Common myeloid progenitor, CD34-positive (primary cell): ENCODE measurements at regions not wholly inside any gene's neighbourhood (a gene's known extent, or its start where the extent isn't known, plus 50 kb on each side); places are given as distances from the start of the nearest gene placed in this dataset.

Experiments used
- CTCF ChIA-PET: fragments of 350-600 bp; sonication (Branson Sonifier 250); formaldehyde crosslinking; loops from one replicate; lab custom pipeline; 2021; ENCODE audit warnings: antibody characterized with exemption; lab: Charles Lee
- POLR2A ChIA-PET: fragments of 350-600 bp; sonication (Branson Sonifier 250); formaldehyde crosslinking; loops from one replicate; lab custom pipeline; 2021; ENCODE audit warnings: antibody characterized with exemption; lab: Charles Lee
- DNase-seq, 3 donors: peaks; one replicate each; pipeline versions ENCODE4 v3.0.0 to v3.0.0-alpha.2; 2013
- H3K27ac ChIP-seq, 2 experiments: 1 replicate in 1 of 2; 2 replicates in 1 of 2; pipeline ENCODE4 v1.7.0; 2013; ENCODE audit warnings: inconsistent platforms in 2 of 2, low read length in 2 of 2, mild to moderate bottlenecking in 2 of 2, low read depth in 1 of 2, moderate library complexity in 1 of 2; ENCODE audit not compliant: severe bottlenecking in 2 of 2, insufficient read depth in 1 of 2, poor library complexity in 1 of 2
- H3K27me3 ChIP-seq, 5 experiments: replicated peaks in 2 of 5; 1 replicate in 3 of 5; 2 replicates in 2 of 5; pipeline versions ENCODE4 v1.6.1 to v1.7.0; 2013; ENCODE audit warnings: low read length in 4 of 5, mild to moderate bottlenecking in 2 of 5, moderate library complexity in 2 of 5, inconsistent platforms in 1 of 5; ENCODE audit not compliant: insufficient read depth in 5 of 5, control insufficient read depth in 4 of 5
- H3K36me3 ChIP-seq, 4 experiments: 1 replicate in 2 of 4; 2 replicates in 2 of 4; pipeline versions ENCODE4 v1.6.1 to v1.7.0; 2013; ENCODE audit warnings: low read length in 3 of 4, control low read depth in 1 of 4, mild to moderate bottlenecking in 1 of 4; ENCODE audit not compliant: control insufficient read depth in 4 of 4, insufficient read depth in 4 of 4
- H3K4me1 ChIP-seq, 4 experiments: 1 replicate in 3 of 4; 2 replicates in 1 of 4; pipeline versions ENCODE4 v1.6.1 to v1.7.1; 2013; ENCODE audit warnings: low read length in 3 of 4, mild to moderate bottlenecking in 3 of 4, control low read depth in 1 of 4, inconsistent platforms in 1 of 4, moderate library complexity in 1 of 4; ENCODE audit not compliant: control insufficient read depth in 4 of 4, insufficient read depth in 4 of 4; ENCODE audit errors: control extremely low read depth in 1 of 4
- H3K4me3 ChIP-seq, 7 experiments: 1 replicate in 4 of 7; 2 replicates in 3 of 7; pipeline versions ENCODE4 v1.5.1 to v1.7.0; 2013; ENCODE audit warnings: mild to moderate bottlenecking in 7 of 7, low read length in 6 of 7, moderate library complexity in 6 of 7, inconsistent platforms in 2 of 7, low read depth in 2 of 7, control low read depth in 1 of 7; ENCODE audit not compliant: insufficient read depth in 4 of 7, control insufficient read depth in 1 of 7; ENCODE audit errors: extremely low read depth in 1 of 7
- H3K9me3 ChIP-seq, 5 experiments: 1 replicate in 4 of 5; 2 replicates in 1 of 5; pipeline versions ENCODE4 v1.6.1 to v1.7.1; 2013; ENCODE audit warnings: low read length in 4 of 5, mild to moderate bottlenecking in 2 of 5, inconsistent platforms in 1 of 5, low read depth in 1 of 5, moderate library complexity in 1 of 5; ENCODE audit not compliant: control insufficient read depth in 4 of 5, insufficient read depth in 2 of 5; ENCODE audit errors: control extremely low read depth in 1 of 5
- WGBS: methylation state at CpG from one replicate; pipeline ENCODE4 v1.1.5; 2013; ENCODE audit not compliant: insufficient coverage; 5-methylcytosine and 5-hydroxymethylcytosine counted together

- H3K4me1 ChIP-seq: no peaks in the 10 kb centered on the region
- ChIA-PET CTCF (no interaction called here), POLR2A (no interaction called here)
- H3K36me3 ChIP-seq: no peaks in the 10 kb centered on the region
- no peak overlapping the region for H3K4me3 ChIP-seq
- no peaks in the 10 kb centered on the region for H3K27me3 ChIP-seq
- H3K9me3 ChIP-seq: no peaks in the 10 kb centered on the region
- DNase-seq: no peak
- no CpG with 5 or more reads among the region's 2 CpGs for WGBS
- H3K27ac ChIP-seq: no peak overlapping the region
These were observed 779.4 kb downstream of the TNS3 start for GRCh38 chr7:46802479-46802878.

GRCh38 chr7:46791188-46791587 is 790.7 kb downstream of the TNS3 start:
- Histone ChIP-seq H3K27ac (no peak overlapping the region), H3K4me1 (no peaks in the 10 kb centered on the region), H3K27me3 (no peaks in the 10 kb centered on the region), H3K9me3 (no peaks in the 10 kb centered on the region), H3K36me3 (no peaks in the 10 kb centered on the region), H3K4me3 (no peak overlapping the region)
- POLR2A ChIA-PET: no interaction called here
- CTCF ChIA-PET: no interaction called here
- no peak for DNase-seq
- no CpG with 5 or more reads among the region's 1 CpG for WGBS

GRCh38 chr7:46786995-46787394 is 794.9 kb downstream of the TNS3 start:
- ChIA-PET CTCF (no interaction called here), POLR2A (no interaction called here)
- Histone ChIP-seq H3K4me3 (no peak overlapping the region), H3K36me3 (no peaks in the 10 kb centered on the region), H3K27ac (no peak overlapping the region), H3K9me3 (no peaks in the 10 kb centered on the region), H3K4me1 (no peaks in the 10 kb centered on the region), H3K27me3 (no peaks in the 10 kb centered on the region)
- no peak for DNase-seq
- WGBS: 100% methylated on average over 1 of the region's 3 CpGs

GRCh38 chr7:46786221-46786954 is 795.5 kb downstream of the TNS3 start:
- Histone ChIP-seq H3K4me3 (no peak overlapping the region), H3K4me1 (no peaks in the 10 kb centered on the region), H3K9me3 (no peaks in the 10 kb centered on the region), H3K36me3 (no peaks in the 10 kb centered on the region), H3K27me3 (no peaks in the 10 kb centered on the region), H3K27ac (no peak overlapping the region)
- 87% methylated on average over 3 of the region's 8 CpGs for WGBS
- ChIA-PET POLR2A (no interaction called here), CTCF (no interaction called here)
- no peak for DNase-seq

DNA sequence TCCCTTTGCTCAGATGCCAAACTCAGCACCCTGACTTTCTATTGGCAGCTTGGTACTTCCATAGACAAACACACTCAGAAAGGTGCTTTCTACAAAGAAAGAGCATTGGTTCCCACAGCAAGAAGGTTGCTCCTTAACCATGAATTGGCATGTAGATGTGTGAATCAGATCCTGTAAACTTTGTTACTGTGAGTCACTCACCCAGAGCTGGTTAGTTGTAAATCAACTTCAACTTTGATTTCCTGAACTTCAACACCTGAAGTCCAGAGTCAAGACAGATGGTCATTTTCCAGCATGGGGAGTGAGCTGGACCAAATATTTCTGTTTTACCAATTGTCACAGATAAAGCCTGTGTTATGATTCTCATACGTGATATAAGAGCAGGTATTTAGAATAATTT is 797.2 kb downstream of the TNS3 start:
- Histone ChIP-seq H3K27ac (no peak overlapping the region), H3K4me3 (no peak overlapping the region), H3K9me3 (no peaks in the 10 kb centered on the region), H3K27me3 (no peaks in the 10 kb centered on the region), H3K36me3 (no peaks in the 10 kb centered on the region), H3K4me1 (no peaks in the 10 kb centered on the region)
- no peak for DNase-seq
- POLR2A ChIA-PET: no interaction called here
- no CpG with 5 or more reads among the region's 1 CpG for WGBS
- CTCF ChIA-PET: no interaction called here

DNA sequence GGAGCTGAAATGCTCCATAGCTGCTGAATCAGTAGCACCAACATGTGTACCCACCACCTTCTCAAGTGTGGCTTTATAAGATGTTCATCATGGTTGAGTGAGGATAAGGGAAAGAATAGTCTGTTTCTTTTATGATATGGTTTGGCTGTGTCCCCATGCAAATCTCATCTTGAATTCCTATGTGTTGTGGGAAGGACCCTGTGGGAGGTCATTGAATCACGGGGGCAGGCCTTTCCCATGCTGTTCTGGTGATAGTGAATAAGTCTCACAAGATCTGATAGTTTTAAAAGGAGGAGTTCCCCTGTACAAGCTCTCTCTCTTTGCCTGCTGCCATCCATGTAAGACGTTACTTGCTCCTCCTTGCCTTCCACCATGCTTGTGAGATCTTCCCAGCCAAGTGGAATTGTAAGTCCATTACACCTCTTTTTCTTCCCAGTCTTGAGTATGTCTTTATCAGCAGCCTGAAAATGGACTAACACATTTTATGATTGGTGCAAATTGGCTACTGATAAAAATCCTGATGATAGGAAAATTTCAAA is 799.9 kb downstream of the TNS3 start:
- Histone ChIP-seq H3K4me3 (no peak overlapping the region), H3K27me3 (no peaks in the 10 kb centered on the region), H3K36me3 (no peaks in the 10 kb centered on the region), H3K9me3 (no peaks in the 10 kb centered on the region), H3K4me1 (no peaks in the 10 kb centered on the region), H3K27ac (no peak overlapping the region)
- DNase-seq: no peak
- WGBS: 100% methylated on average over 1 of the region's 2 CpGs
- ChIA-PET POLR2A (no interaction called here), CTCF (no interaction called here)

DNA sequence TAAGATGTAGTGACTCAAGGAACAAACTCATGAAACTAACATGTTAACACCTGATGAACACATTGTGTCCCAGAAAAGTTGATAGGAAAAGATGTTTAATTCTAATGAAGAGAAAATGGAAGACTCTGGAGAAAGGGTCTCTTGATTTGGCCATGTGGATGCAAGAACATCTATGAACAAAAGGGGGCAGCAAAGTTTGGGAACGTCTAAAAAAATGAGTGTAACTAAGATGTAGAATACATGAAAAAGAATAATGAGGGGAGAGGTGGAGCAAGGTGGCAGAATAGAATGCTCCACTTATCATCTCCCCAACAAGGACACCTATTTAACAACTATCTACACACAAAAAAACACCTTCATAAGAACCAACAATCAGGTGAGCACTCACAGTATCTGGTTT is 805.1 kb downstream of the TNS3 start:
- H3K27ac ChIP-seq: no peak overlapping the region
- H3K36me3 ChIP-seq: no peaks in the 10 kb centered on the region
- peak in 2 of 3 donors; percentile 5 to 14 for DNase-seq
- no peak overlapping the region for H3K4me3 ChIP-seq
- H3K4me1 ChIP-seq: no peaks in the 10 kb centered on the region
- POLR2A ChIA-PET: no interaction called here
- no peaks in the 10 kb centered on the region for H3K27me3 ChIP-seq
- H3K9me3 ChIP-seq: no peaks in the 10 kb centered on the region
- CTCF ChIA-PET: no interaction called here
- WGBS: no CpG with 5 or more reads among the region's 1 CpG
